ENCODE measurements at regions not wholly inside any gene's neighbourhood (a gene's known extent, or its start where the extent isn't known, plus 50 kb on each side); places are given as distances from the start of the nearest gene placed in this dataset.
"Not testable (repeated sequence)": the region's sequence is repeated elsewhere in the genome, so short reads cannot be mapped to it uniquely, and the experiment has no call there.

DNA sequence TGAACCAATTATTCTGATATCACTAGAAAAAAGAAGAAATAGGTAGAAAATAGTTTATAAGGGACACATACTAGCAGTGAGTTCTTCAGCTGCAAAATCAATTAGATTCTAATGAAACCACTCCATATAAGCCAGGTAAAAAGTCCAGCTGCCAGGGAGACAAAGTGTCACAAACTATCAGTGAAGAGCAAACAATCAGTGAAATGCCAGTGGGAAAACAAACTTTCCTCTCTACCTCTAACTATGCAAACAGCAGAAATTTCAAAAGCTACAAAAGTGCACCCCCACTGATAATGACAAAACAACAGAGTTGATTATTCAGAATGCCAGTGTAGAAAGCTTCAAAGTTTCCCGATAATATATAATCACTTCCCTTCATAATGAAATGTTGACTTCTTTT is 637.2 kb upstream of the ITGA1 start:
- Histone ChIP-seq H3K27me3 (no peaks in the 10 kb centered on the region), H3K36me3 (no peaks in the 10 kb centered on the region), H3K4me3 (no peak overlapping the region), H3K4me1 (no peaks in the 10 kb centered on the region), H3K9me3 (no peaks in the 10 kb centered on the region), H3K27ac (no peak overlapping the region)
- ATAC-seq (ENCODE audit: low FRiP score in 2 of 2): no peak
- no peak for DNase-seq
- no peak for TF ChIP-seq POLR2A (IDR thresholded peaks at IDR 0.05)
- TF ChIP-seq POLR2AphosphoS5 (IDR thresholded peaks at IDR 0.05): no peak
- no peak for TF ChIP-seq EP300 (IDR thresholded peaks at IDR 0.05)
- TF ChIP-seq, protein P1, sequence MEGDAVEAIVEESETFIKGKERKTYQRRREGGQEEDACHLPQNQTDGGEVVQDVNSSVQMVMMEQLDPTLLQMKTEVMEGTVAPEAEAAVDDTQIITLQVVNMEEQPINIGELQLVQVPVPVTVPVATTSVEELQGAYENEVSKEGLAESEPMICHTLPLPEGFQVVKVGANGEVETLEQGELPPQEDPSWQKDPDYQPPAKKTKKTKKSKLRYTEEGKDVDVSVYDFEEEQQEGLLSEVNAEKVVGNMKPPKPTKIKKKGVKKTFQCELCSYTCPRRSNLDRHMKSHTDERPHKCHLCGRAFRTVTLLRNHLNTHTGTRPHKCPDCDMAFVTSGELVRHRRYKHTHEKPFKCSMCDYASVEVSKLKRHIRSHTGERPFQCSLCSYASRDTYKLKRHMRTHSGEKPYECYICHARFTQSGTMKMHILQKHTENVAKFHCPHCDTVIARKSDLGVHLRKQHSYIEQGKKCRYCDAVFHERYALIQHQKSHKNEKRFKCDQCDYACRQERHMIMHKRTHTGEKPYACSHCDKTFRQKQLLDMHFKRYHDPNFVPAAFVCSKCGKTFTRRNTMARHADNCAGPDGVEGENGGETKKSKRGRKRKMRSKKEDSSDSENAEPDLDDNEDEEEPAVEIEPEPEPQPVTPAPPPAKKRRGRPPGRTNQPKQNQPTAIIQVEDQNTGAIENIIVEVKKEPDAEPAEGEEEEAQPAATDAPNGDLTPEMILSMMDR (IDR thresholded peaks at IDR 0.05): no peak
- 50 to 62% methylated on average over 1 of the region's 1 CpG for WGBS, 2 donors

DNA sequence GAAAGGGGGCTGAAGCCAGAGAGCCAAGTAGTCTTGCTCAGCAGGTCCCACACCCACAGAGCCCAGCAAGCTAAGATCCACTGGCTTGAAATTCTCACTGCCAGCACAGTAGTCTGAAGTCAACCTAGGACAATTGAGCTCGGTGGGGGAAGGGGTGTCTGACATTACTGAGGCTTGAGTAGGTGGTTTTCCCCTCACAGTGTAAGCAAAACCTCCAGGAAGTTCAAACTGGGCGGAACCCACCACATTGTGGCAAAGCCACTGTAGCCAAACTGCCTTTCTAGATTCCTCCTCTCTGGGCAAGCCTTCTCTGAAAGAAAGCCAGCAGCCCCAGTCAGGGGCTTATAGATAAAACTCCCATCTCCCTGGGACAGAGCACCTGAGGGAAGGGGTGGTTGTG is 630.9 kb upstream of the ITGA1 start:
- H3K36me3 ChIP-seq; ATAC-seq (ENCODE audit: low FRiP score in 2 of 2); H3K9me3 ChIP-seq; H3K27ac ChIP-seq; DNase-seq; H3K4me1 ChIP-seq; H3K4me3 ChIP-seq; H3K27me3 ChIP-seq: not testable (repeated sequence)
- 29 to 58% methylated on average over 1 to 2 of the region's 2 CpGs for WGBS, 2 donors

DNA sequence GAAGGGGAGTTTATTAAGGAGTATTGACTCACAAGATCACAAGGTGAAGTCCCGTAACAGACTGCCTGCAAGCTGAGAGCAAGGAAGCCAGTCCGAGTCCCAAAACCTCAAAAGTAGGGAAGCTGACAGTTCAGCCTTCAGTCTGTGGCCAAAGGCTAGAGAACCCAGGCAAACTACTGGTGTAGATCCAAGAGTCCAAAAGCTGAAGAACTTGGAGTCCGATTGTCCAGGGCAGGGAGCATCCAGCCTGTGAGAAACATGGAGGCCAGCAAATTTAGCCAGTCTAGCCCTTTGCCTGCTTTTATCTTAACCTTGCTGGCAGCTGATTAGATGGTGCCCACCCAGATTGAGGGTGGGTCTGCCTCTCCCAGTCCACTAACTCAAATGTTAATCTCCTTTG is 621.9 kb upstream of the ITGA1 start:
- not testable (repeated sequence) for H3K4me1 ChIP-seq; DNase-seq; H3K27me3 ChIP-seq; H3K4me3 ChIP-seq; H3K36me3 ChIP-seq; H3K9me3 ChIP-seq; ATAC-seq (ENCODE audit: low FRiP score in 2 of 2); H3K27ac ChIP-seq
- WGBS, 2 donors: 84 to 91% methylated on average over 2 to 3 of the region's 3 CpGs

DNA sequence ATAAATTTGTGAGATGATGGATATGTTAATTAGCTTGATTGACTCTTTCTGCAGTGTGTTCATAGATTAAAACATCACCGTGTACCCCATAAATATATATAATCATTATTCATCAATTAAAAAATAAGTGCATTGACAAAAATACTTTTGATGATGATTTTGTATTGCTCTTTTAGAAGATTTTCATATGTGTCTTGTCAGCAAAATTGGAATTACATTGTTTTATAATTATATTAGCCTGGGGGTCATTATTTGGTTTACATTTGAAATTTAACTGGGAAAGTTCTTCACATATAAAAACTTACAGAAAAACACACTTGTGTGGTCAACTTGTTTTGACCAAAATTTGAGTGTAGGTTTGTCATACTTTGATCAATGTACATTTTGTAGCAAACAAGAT is 614.6 kb upstream of the ITGA1 start:
- no peaks in the 10 kb centered on the region for H3K9me3 ChIP-seq
- H3K36me3 ChIP-seq: no peaks in the 10 kb centered on the region
- WGBS, 2 donors: 87 to 95% methylated on average over 1 of the region's 1 CpG
- H3K27me3 ChIP-seq: no peaks in the 10 kb centered on the region
- no peak overlapping the region for H3K4me3 ChIP-seq
- H3K4me1 ChIP-seq: no peaks in the 10 kb centered on the region
- no peak overlapping the region for H3K27ac ChIP-seq
- ATAC-seq (ENCODE audit: low FRiP score in 2 of 2) (no peak), DNase-seq (no peak)
- TF ChIP-seq POLR2AphosphoS5 (IDR thresholded peaks at IDR 0.05): no peak
- TF ChIP-seq, protein P1 (IDR thresholded peaks at IDR 0.05): no peak
- no peak for TF ChIP-seq EP300 (IDR thresholded peaks at IDR 0.05)
- TF ChIP-seq POLR2A (IDR thresholded peaks at IDR 0.05): no peak

DNA sequence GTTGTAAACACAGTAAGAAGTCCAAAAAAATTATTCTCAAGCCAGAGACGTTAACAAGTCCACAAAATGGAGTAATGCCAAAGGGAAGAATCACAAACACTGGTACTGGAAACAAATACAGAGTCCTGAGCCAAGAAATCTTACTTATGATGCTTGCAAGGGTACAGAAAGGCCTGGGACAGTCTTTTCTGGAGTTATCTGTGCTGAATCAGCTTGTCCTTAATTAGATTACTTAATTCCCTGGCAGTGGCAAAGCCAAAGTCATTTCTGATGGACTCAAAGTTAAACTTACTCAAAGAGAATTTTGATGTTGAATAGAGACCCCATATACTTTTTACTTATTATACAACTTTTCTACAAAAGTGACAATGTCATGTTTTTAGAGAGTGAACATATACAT is 610.5 kb upstream of the ITGA1 start:
- no peaks in the 10 kb centered on the region for H3K36me3 ChIP-seq
- 40 to 43% methylated on average over 1 of the region's 1 CpG for WGBS, 2 donors
- ATAC-seq (ENCODE audit: low FRiP score in 2 of 2) (no peak), DNase-seq (no peak)
- no peaks in the 10 kb centered on the region for H3K4me1 ChIP-seq
- H3K27ac ChIP-seq: no peak overlapping the region
- H3K9me3 ChIP-seq: no peaks in the 10 kb centered on the region
- no peaks in the 10 kb centered on the region for H3K27me3 ChIP-seq
- TF ChIP-seq, protein P1 (IDR thresholded peaks at IDR 0.05): no peak
- TF ChIP-seq POLR2AphosphoS5 (IDR thresholded peaks at IDR 0.05) (no peak), EP300 (IDR thresholded peaks at IDR 0.05) (no peak), POLR2A (IDR thresholded peaks at IDR 0.05) (no peak)
- H3K4me3 ChIP-seq: no peak overlapping the region

DNA sequence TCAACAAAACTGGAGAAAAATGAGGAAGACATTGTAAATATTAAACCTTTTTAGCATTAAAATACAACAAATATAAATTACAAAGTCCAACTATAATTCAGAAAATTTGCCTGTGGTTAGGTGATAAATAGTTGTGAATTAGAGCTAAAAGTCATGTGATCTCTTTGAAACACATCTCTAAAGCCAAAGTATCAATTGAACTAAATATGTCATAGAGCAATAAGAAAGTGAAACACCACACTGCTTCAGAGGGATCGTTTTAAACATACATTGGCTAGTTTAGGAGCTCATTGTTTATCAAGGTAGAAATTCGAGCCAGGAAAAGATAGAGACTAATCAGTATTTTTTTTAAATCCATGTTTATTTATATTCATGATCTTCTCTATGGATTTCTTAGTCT is 606.3 kb upstream of the ITGA1 start:
- Histone ChIP-seq H3K27me3 (no peaks in the 10 kb centered on the region), H3K27ac (no peak overlapping the region), H3K4me3 (no peak overlapping the region), H3K9me3 (no peaks in the 10 kb centered on the region), H3K4me1 (no peaks in the 10 kb centered on the region), H3K36me3 (no peaks in the 10 kb centered on the region)
- DNase-seq: no peak
- no peak for TF ChIP-seq EP300 (IDR thresholded peaks at IDR 0.05)
- no peak for TF ChIP-seq POLR2AphosphoS5 (IDR thresholded peaks at IDR 0.05)
- TF ChIP-seq POLR2A (IDR thresholded peaks at IDR 0.05): no peak
- TF ChIP-seq, protein P1 (IDR thresholded peaks at IDR 0.05): no peak
- no peak for ATAC-seq (ENCODE audit: low FRiP score in 2 of 2)
- 43 to 57% methylated on average over 2 of the region's 2 CpGs for WGBS, 2 donors
